Fibroblast of mammary gland (primary cell): ENCODE measurements at regions not wholly inside any gene's neighbourhood (a gene's known extent, or its start where the extent isn't known, plus 50 kb on each side); places are given as distances from the start of the nearest gene placed in this dataset.
"Not testable (repeated sequence)": the region's sequence is repeated elsewhere in the genome, so short reads cannot be mapped to it uniquely, and the experiment has no call there.

ENCODE experiments used
- DNase-seq: peaks from one replicate; pipeline ENCODE4 v3.0.0-alpha.2; 2010; ENCODE audit warnings: low read depth
- H3K4me3 ChIP-seq: 2 replicates; pipeline ENCODE4 v1.5.1; 2011; ENCODE audit warnings: low read depth, mild to moderate bottlenecking, low read length, moderate library complexity; ENCODE audit not compliant: control insufficient read depth
- CTCF ChIP-seq: conservative IDR thresholded peaks from 2 replicates; pipeline ENCODE4 v1.5.1; 2011; ENCODE audit warnings: low read depth, low read length, inconsistent platforms; ENCODE audit not compliant: control insufficient read depth, insufficient read depth

- DNase-seq, result no peak
- TF ChIP-seq CTCF, result no peak
- H3K4me3 ChIP-seq, result no peak overlapping the region
Measured at GRCh38 chr17:70437656-70438055, 268.3 kb downstream of the KCNJ2 start.

GRCh38 chr17:70446446-70446845 is 277.1 kb downstream of the KCNJ2 start:
- no peak for TF ChIP-seq CTCF
- no peak for DNase-seq
- no peak overlapping the region for H3K4me3 ChIP-seq

GRCh38 chr17:70447588-70447987 is 278.3 kb downstream of the KCNJ2 start:
- no peak for TF ChIP-seq CTCF
- DNase-seq, result no peak
- H3K4me3 ChIP-seq, result no peak overlapping the region

GRCh38 chr17:70453075-70453474 is 283.7 kb downstream of the KCNJ2 start:
- not testable (repeated sequence) for H3K4me3 ChIP-seq, DNase-seq

- TF ChIP-seq CTCF, result no peak
- no peak for DNase-seq
- no peak overlapping the region for H3K4me3 ChIP-seq
Measured at GRCh38 chr17:70454377-70454776, 285.0 kb downstream of the KCNJ2 start.

GRCh38 chr17:70454908-70455307 is 285.6 kb downstream of the KCNJ2 start:
- no peak overlapping the region for H3K4me3 ChIP-seq
- no peak for TF ChIP-seq CTCF
- DNase-seq, result no peak

GRCh38 chr17:70464995-70465394 is 295.7 kb downstream of the KCNJ2 start:
- H3K4me3 ChIP-seq, result no peak overlapping the region
- no peak for TF ChIP-seq CTCF
- no peak for DNase-seq
